HCT116 (cell line): ENCODE measurements at regions not wholly inside any gene's neighbourhood (a gene's known extent, or its start where the extent isn't known, plus 50 kb on each side); places are given as distances from the start of the nearest gene placed in this dataset.

Experiments used
- ATAC-seq: fragments of 200-7000 bp; cut with Tn5 transposase; 2 replicates; pipeline ENCODE4 v1.9.1; 2020; ENCODE audit warnings: mild to moderate bottlenecking, moderate library complexity
- BruUV-seq: library from RNA; stranded (reverse); fragments of 400-500 nt; replicated peaks from 2 replicates; lab custom pipeline; 2021; lab: Mats Ljungman, UMichigan
- CTCF ChIA-PET: fragments of 300-600 bp; sonication (Branson Sonifier 250); formaldehyde crosslinking; loops from one replicate; lab custom pipeline; 2021; ENCODE audit warnings: antibody characterized with exemption; lab: Charles Lee
- POLR2A ChIA-PET: fragments of 300-600, 350-600 bp; sonication (Branson Sonifier 250); formaldehyde crosslinking; loops from one replicate; lab custom pipeline; 2021; ENCODE audit warnings: antibody characterized with exemption; lab: Charles Lee
- RAD21 ChIA-PET, 2 experiments: fragments of 300-600 bp; sonication (Branson Sonifier 250); formaldehyde crosslinking; loops; one replicate each; lab custom pipeline; 2023; ENCODE audit warnings: low total read pairs in 2 of 2; ENCODE audit not compliant: uncharacterized antibody in 2 of 2, unreplicated experiment in 2 of 2, low non-redundant PET in 1 of 2; lab: Charles Lee
- DNase-seq: peaks from one replicate; pipeline ENCODE4 v3.0.0-alpha.2; 2010; ENCODE audit warnings: low read depth, low spot score
- H2AFZ ChIP-seq: fragments of 200-600 bp; shearing (Covaris generic), sonication (generic); 2 replicates; pipeline ENCODE4 v1.6.1; 2017; ENCODE audit warnings: low read depth, mixed run types, mixed read lengths, antibody characterized with exemption, low read length; ENCODE audit not compliant: poor library complexity, severe bottlenecking
- H3K27ac ChIP-seq: 2 replicates; pipeline ENCODE4 v1.5.1; 2012; ENCODE audit warnings: low read depth, low read length
- H3K27me3 ChIP-seq: fragments of 200-600 bp; sonication (generic); 2 replicates; pipeline ENCODE4 v1.6.1; 2016; ENCODE audit warnings: mixed run types, low read length, mixed read lengths; ENCODE audit not compliant: insufficient read depth
- H3K36me3 ChIP-seq, 2 experiments: fragments of 200-500 bp in 1 of 2; fragments of 200-600 bp in 1 of 2; sonication (Bioruptor generic) in 1 of 2; sonication (generic) in 1 of 2; 2 replicates each; pipeline versions ENCODE4 v1.5.1 to v1.6.1; 2014 to 2016; ENCODE audit warnings: low read length in 2 of 2, inconsistent platforms in 1 of 2, mixed read lengths in 1 of 2, mixed run types in 1 of 2; ENCODE audit not compliant: insufficient read depth in 2 of 2, control insufficient read depth in 1 of 2
- H3K4me1 ChIP-seq, 2 experiments: fragments of 200-600 bp in 1 of 2; sonication (generic) in 1 of 2; 2 replicates each; pipeline versions ENCODE4 v1.5.1 to v1.6.1; 2012 to 2017; ENCODE audit warnings: low read length in 2 of 2, inconsistent platforms in 1 of 2, mild to moderate bottlenecking in 1 of 2, mixed read lengths in 1 of 2, mixed run types in 1 of 2, moderate library complexity in 1 of 2; ENCODE audit not compliant: insufficient read depth in 2 of 2, control insufficient read depth in 1 of 2
- H3K4me2 ChIP-seq: fragments of 200-600 bp; sonication (generic); 2 replicates; pipeline ENCODE4 v1.6.1; 2017; ENCODE audit warnings: mixed run types, low read length, mixed read lengths
- H3K4me3 ChIP-seq, 2 experiments: fragments of 200-600 bp in 1 of 2; sonication (generic) in 1 of 2; replicated peaks in 1 of 2; 2 replicates each; pipeline ENCODE4 v1.5.1; 2011 to 2016; ENCODE audit warnings: low read length in 2 of 2, control low read depth in 1 of 2, low read depth in 1 of 2, mild to moderate bottlenecking in 1 of 2, mixed read lengths in 1 of 2, mixed run types in 1 of 2
- H3K79me2 ChIP-seq: fragments of 200-600 bp; sonication (generic); 2 replicates; pipeline ENCODE4 v1.6.1; 2017; ENCODE audit warnings: mild to moderate bottlenecking, mixed run types, low read length, moderate library complexity, mixed read lengths; ENCODE audit not compliant: insufficient read depth
- H3K9ac ChIP-seq: fragments of 200-600 bp; sonication (generic); 2 replicates; pipeline ENCODE4 v1.6.1; 2016; ENCODE audit warnings: low read length, mixed read lengths
- H3K9me2 ChIP-seq: fragments of 200-600 bp; sonication (generic), shearing (Covaris generic); 2 replicates; pipeline ENCODE4 v1.6.1; 2017; ENCODE audit warnings: mixed run types, mild to moderate bottlenecking, moderate library complexity; ENCODE audit not compliant: insufficient read depth
- H3K9me3 ChIP-seq, 2 experiments: fragments of 200-500 bp in 1 of 2; fragments of 200-600 bp in 1 of 2; sonication (Bioruptor generic) in 1 of 2; sonication (generic) in 1 of 2; 2 replicates each; pipeline ENCODE4 v1.6.1; 2014 to 2017; ENCODE audit warnings: low read length in 2 of 2, mixed read lengths in 2 of 2, inconsistent platforms in 1 of 2, low read depth in 1 of 2, mild to moderate bottlenecking in 1 of 2, mixed run types in 1 of 2, moderate library complexity in 1 of 2; ENCODE audit not compliant: control insufficient read depth in 1 of 2, insufficient read depth in 1 of 2
- H4K20me1 ChIP-seq: fragments of 200-600 bp; sonication (generic), shearing (Covaris generic); 2 replicates; pipeline ENCODE4 v1.6.1; 2017; ENCODE audit warnings: mixed run types, mild to moderate bottlenecking, moderate library complexity; ENCODE audit not compliant: insufficient read depth
- CBX3 ChIP-seq: IDR thresholded peaks from 2 replicates; pipeline ENCODE4 v1.6.1; 2012; ENCODE audit warnings: low read depth
- CEBPB ChIP-seq: IDR thresholded peaks from 2 replicates; pipeline ENCODE4 v1.6.1; 2012; ENCODE audit warnings: low read depth
- EGR1 ChIP-seq: IDR thresholded peaks from 2 replicates; pipeline ENCODE4 v1.6.1; 2012; ENCODE audit warnings: low read depth
- ELF1 ChIP-seq: IDR thresholded peaks from 2 replicates; pipeline ENCODE4 v1.6.1; 2012; ENCODE audit warnings: low read depth, borderline replicate concordance
- EZH2 ChIP-seq: fragments of 200-600 bp; sonication (generic); IDR thresholded peaks from 2 replicates; pipeline ENCODE4 v1.6.1; 2017; ENCODE audit warnings: antibody characterized with exemption, mixed run types
- JUND ChIP-seq: IDR thresholded peaks from 2 replicates; pipeline ENCODE4 v1.6.1; 2012
- POLR2A ChIP-seq: IDR thresholded peaks from 2 replicates; pipeline ENCODE4 v1.7.0; 2011; ENCODE audit warnings: borderline replicate concordance; ENCODE audit not compliant: insufficient read depth, insufficient read length; ENCODE audit errors: extremely low read depth
- POLR2AphosphoS5 ChIP-seq: IDR thresholded peaks from 2 replicates; pipeline ENCODE4 v1.6.1; 2011; ENCODE audit warnings: mild to moderate bottlenecking, low read depth, low read length, moderate library complexity
- RAD21 ChIP-seq: IDR thresholded peaks from 2 replicates; pipeline ENCODE4 v1.6.1; 2012; ENCODE audit warnings: low read depth, mild to moderate bottlenecking
- SIN3A ChIP-seq: IDR thresholded peaks from 2 replicates; pipeline ENCODE4 v1.6.1; 2012; ENCODE audit warnings: low read depth
- TCF7L2 ChIP-seq: IDR thresholded peaks from 2 replicates; pipeline ENCODE4 v1.7.0; 2011; ENCODE audit warnings: borderline replicate concordance, inconsistent platforms; ENCODE audit not compliant: insufficient read depth, insufficient read length; ENCODE audit errors: extremely low read depth
- ZFX ChIP-seq: fragments of 450-650 bp; IDR thresholded peaks from 2 replicates; pipeline ENCODE4 v1.6.1; 2017
- ZNF274 ChIP-seq: fragments of 200-500 bp; sonication (Bioruptor generic); IDR thresholded peaks from 2 replicates; pipeline ENCODE4 v1.6.1; 2014; ENCODE audit warnings: mild to moderate bottlenecking, low read depth, low read length, inconsistent platforms
- intact Hi-C: fragments of 100-400 bp; cut with micrococcal nuclease; formaldehyde crosslinking; loops from 2 replicates; pipeline ENCODE4 v1.10.0; 2022
- TF ChIP-seq, protein P1 (sequence below): IDR thresholded peaks from 2 replicates; pipeline ENCODE4 v1.6.1; 2011; ENCODE audit warnings: mild to moderate bottlenecking, low read length, moderate library complexity; ENCODE audit not compliant: insufficient replicate concordance; ENCODE audit errors: extremely low read depth
- TF ChIP-seq, protein P2 (sequence below), 3 experiments: fragments of 200-600 bp in 1 of 3; sonication (generic) in 1 of 3; IDR thresholded peaks in 2 of 3; conservative IDR thresholded peaks in 1 of 3; 2 replicates each; pipeline ENCODE4 v1.5.1; 2012 to 2017; ENCODE audit warnings: low read depth in 2 of 3, low read length in 2 of 3, antibody characterized with exemption in 1 of 3, borderline replicate concordance in 1 of 3, control low read depth in 1 of 3, mild to moderate bottlenecking in 1 of 3, mixed read lengths in 1 of 3, mixed run types in 1 of 3, moderate library complexity in 1 of 3; ENCODE audit not compliant: insufficient read depth in 1 of 3
- TF ChIP-seq, protein P3 (sequence below): IDR thresholded peaks from 2 replicates; pipeline ENCODE4 v1.6.1; 2012
- TF ChIP-seq, protein P4 (sequence below): IDR thresholded peaks from 2 replicates; pipeline ENCODE4 v1.6.1; 2012

DNA sequence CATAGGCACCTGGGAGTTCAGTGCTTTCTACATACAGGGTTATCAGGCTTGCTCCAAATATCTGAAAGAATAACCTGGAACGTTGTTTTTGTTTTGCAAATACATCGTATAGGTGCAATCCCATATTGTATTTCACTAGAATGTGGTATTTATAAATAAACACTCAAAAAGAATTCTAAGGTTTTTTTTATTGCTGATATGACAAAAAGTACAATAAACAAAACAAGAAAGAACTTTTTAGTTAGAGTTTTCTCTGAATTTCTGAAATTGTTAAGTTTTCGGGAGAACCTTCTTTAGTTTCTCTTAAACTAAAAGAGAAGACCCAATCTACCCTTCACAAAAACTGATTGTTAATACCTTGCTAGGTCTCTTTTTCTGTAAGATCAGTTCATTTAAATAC lies 225.8 kb downstream of the CCDC59 start:
- H3K9me3 ChIP-seq, result no peaks in the 10 kb centered on the region
- no peak overlapping the region for H3K9ac ChIP-seq
- H3K79me2 ChIP-seq, result no peaks in the 10 kb centered on the region
- no peaks in the 10 kb centered on the region for H3K9me2 ChIP-seq
- no peak overlapping the region for H3K27ac ChIP-seq
- ChIA-PET RAD21 (no interaction called here), POLR2A (no interaction called here), CTCF (no interaction called here)
- intact Hi-C loops, result no loop called here
- H3K4me3 ChIP-seq, result no peak overlapping the region
- H3K36me3 ChIP-seq, result no peaks in the 10 kb centered on the region
- H2AFZ ChIP-seq, result no peak overlapping the region
- no TSS peak for BruUV-seq
- no peaks in the 10 kb centered on the region for H4K20me1 ChIP-seq
- no peaks in the 10 kb centered on the region for H3K4me1 ChIP-seq
- H3K27me3 ChIP-seq, result no peaks in the 10 kb centered on the region
- no peak overlapping the region for H3K4me2 ChIP-seq
- DNase-seq, result no peak
- TF ChIP-seq CEBPB (no peak), ZFX (no peak), POLR2AphosphoS5 (no peak), EGR1 (no peak), EZH2 (no peak), TCF7L2 (no peak), RAD21 (no peak), POLR2A (no peak), JUND (no peak), ELF1 (no peak), SIN3A (no peak), CBX3 (no peak), ZNF274 (no peak)
- TF ChIP-seq, protein P1, sequence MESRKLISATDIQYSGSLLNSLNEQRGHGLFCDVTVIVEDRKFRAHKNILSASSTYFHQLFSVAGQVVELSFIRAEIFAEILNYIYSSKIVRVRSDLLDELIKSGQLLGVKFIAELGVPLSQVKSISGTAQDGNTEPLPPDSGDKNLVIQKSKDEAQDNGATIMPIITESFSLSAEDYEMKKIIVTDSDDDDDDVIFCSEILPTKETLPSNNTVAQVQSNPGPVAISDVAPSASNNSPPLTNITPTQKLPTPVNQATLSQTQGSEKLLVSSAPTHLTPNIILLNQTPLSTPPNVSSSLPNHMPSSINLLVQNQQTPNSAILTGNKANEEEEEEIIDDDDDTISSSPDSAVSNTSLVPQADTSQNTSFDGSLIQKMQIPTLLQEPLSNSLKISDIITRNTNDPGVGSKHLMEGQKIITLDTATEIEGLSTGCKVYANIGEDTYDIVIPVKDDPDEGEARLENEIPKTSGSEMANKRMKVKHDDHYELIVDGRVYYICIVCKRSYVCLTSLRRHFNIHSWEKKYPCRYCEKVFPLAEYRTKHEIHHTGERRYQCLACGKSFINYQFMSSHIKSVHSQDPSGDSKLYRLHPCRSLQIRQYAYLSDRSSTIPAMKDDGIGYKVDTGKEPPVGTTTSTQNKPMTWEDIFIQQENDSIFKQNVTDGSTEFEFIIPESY, result no peak
- TF ChIP-seq, protein P2, sequence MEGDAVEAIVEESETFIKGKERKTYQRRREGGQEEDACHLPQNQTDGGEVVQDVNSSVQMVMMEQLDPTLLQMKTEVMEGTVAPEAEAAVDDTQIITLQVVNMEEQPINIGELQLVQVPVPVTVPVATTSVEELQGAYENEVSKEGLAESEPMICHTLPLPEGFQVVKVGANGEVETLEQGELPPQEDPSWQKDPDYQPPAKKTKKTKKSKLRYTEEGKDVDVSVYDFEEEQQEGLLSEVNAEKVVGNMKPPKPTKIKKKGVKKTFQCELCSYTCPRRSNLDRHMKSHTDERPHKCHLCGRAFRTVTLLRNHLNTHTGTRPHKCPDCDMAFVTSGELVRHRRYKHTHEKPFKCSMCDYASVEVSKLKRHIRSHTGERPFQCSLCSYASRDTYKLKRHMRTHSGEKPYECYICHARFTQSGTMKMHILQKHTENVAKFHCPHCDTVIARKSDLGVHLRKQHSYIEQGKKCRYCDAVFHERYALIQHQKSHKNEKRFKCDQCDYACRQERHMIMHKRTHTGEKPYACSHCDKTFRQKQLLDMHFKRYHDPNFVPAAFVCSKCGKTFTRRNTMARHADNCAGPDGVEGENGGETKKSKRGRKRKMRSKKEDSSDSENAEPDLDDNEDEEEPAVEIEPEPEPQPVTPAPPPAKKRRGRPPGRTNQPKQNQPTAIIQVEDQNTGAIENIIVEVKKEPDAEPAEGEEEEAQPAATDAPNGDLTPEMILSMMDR (IDR thresholded peaks at IDR 0.05 in 2 of 3, conservative IDR thresholded peaks at IDR 0.05 in 1 of 3; ENCODE audit: borderline replicate concordance in 1 of 3, insufficient read depth in 1 of 3, low read depth in 2 of 3, low read length in 2 of 3), result no peak
- TF ChIP-seq, protein P3, sequence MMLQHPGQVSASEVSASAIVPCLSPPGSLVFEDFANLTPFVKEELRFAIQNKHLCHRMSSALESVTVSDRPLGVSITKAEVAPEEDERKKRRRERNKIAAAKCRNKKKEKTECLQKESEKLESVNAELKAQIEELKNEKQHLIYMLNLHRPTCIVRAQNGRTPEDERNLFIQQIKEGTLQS, result no peak
- TF ChIP-seq, protein P4, sequence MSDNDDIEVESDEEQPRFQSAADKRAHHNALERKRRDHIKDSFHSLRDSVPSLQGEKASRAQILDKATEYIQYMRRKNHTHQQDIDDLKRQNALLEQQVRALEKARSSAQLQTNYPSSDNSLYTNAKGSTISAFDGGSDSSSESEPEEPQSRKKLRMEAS, result no peak
- ATAC-seq, result no peak
